Stimulated activated CD4-positive, alpha-beta T cell treated with anti-CD3 and anti-CD28 coated beads, Interleukin-12 subunit alpha, Interleukin-12 subunit beta, amount 100 ng/mL, for 48 hours (primary cell): ENCODE measurements at regions not wholly inside any gene's neighbourhood (a gene's known extent, or its start where the extent isn't known, plus 50 kb on each side); places are given as distances from the start of the nearest gene placed in this dataset.
"Not testable (repeated sequence)": the region's sequence is repeated elsewhere in the genome, so short reads cannot be mapped to it uniquely, and the experiment has no call there.

ENCODE experiments used
- DNase-seq, 3 donors: peaks; one replicate each; pipeline ENCODE4 v3.0.0-alpha.2; 2020; ENCODE audit warnings: low read depth in 2 of 3, low spot score in 1 of 3

DNA sequence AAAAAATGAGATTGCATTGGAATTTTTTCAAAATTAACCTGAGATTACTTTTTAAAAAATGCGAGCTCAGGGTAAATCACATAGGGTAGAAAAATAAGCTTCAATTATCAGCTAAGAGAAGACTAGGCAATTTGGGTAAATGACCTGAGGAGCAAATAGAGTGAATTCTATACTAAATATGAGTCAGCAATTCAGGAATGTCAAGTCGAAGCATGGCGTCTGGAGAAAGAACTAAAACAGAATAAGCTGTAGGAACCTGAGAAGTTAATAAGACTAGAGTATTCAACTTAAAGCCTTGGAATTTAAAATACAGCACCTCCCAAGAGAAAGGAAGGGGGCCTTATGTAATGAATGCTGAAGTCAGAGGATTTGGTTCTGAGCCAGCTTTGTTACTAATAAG, 487.0 kb downstream of the SUCLG1 start:
- DNase-seq: no peak

DNA sequence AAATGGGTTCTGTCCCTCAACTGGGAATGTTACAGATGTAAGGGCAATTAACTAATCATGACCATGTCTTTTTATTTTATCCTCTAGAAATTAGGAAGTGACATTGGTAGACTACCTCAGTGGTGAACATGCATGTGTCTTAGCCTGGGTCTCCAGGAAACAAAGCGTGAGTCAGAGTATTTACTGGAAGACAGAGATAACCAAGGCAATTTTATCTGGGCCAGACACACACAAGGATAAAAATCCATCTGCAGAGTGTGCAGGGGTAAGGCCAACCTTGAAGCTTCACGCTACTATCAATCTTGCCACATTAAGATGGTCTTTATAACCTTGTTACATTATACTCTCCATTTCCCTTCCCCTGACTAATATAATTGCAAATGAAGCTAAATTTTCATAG, 487.5 kb downstream of the SUCLG1 start:
- DNase-seq: no peak

DNA sequence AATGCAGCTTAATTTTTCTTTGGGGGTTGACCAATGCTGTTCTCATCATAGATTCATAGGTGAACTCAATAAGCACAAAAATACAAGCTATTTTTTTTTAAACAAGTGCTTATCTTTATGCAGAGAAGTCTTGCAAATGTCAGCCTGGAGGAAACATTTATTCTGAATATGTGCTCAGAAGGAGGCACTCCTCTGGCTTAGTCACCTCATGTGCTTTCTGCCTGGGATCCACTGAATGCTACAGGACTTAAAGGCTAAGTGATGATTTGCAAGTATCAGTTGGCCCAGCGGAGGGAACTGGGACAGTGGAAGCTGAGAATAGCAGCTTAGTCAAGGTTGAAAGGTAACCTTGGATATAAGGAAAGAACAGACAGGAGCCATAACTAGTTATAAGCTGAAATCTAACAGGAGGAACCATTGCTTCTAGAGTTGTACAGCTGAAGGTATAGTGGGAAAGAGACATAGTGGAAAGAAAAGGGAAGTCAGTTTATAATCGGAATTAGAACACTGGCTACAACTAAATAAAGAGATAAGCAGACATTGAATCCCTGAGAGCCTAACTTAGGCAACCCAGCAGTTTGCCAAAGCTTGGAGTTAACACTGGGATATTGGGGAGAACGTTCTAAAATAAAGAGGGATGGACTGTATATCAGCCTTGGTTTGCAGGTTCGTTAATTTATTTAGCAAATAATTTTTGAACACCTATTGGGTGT, 488.7 kb downstream of the SUCLG1 start:
- no peak for DNase-seq

DNA sequence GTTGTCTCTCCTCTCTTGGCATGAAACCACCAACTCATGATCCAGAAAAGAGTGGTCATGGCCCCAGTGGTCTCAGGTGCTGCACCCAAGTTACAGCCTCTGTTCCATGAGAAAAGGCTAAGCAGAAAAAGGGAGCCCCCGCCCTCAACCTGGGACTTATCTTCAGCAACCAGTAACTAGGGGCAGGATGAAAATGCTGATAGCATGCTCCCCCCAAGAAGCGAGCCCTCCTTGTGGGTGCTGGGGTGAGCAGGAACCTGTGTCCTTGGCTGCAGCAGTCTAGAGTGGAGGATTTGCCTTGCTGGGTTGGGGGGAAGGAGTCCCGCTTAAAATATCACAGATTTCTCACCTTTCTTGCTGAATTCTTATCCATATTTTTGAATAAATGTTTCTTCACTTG, 490.0 kb downstream of the SUCLG1 start:
- DNase-seq: no peak

DNA sequence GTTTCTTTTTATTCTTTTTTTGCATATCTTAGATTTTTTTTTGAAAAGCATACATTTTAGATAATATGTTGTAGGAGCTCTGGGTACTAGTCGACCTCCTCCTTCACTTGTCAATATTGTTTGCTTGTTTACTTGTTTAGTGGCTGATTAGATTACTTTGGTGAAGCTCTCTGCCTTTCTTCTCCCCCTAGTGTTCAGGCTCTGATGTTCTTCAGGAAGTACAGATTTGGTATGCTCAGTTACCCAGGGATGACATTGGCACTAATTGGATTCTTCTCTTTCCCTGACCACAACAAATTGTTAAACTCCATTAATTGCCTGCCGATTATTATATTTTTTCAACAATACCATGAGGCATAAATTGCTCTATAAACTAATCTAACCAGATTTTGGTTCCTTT, 491.2 kb downstream of the SUCLG1 start:
- DNase-seq: no peak

DNA sequence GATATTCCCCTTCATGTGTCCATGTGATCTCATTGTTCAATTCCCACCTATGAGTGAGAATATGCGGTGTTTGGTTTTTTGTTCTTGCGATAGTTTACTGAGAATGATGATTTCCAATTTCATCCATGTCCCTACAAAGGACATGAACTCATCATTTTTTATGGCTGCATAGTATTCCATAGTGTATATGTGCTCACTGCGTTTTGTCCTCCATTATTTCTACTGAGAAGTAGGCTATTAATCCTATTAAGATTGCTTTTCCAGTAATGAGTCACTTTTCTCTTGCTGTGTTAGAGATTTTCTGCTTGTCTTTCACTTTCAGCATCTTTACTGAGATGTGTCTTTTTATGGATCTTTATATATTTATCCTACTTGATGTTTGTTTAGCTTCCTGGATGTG, 492.1 kb downstream of the SUCLG1 start:
- DNase-seq: not testable (repeated sequence)

DNA sequence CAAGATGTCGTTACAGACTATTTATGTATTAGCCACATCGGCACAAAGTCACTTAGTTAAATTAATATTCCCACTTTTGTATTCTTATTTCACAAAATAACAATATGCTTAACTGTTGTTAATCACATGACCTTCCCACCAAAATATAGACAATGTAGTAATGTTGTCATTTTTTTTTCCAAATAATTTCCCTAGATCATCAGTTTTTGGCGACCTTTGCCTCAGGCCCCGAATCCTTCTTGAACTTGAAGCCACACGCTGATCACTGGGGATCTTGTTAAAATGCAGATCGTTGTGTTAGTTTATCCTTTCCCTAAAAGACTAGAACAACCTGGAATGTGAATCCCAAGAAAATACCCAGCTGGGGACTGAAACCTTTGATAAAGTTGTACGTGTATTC, 497.6 kb downstream of the SUCLG1 start:
- no peak for DNase-seq

DNA sequence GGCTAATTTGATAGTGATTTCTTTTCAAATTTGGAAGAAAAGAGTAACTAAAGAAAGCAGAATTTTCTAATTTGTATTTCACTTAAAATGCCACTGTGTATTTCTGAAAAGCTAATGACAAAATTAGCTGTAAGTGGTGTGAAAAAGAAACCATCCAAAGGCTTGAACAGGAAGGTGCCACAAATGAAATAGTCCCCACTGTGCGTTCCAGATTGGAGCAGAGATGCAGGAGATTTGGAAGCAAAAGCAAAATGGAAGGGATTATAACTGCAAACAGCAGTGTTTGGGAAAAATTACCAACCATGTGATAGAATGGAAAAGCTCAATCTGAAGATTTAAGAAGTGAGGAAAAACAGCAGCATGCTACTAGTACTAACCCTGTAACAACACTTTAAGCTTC, 498.7 kb downstream of the SUCLG1 start:
- no peak for DNase-seq

DNA sequence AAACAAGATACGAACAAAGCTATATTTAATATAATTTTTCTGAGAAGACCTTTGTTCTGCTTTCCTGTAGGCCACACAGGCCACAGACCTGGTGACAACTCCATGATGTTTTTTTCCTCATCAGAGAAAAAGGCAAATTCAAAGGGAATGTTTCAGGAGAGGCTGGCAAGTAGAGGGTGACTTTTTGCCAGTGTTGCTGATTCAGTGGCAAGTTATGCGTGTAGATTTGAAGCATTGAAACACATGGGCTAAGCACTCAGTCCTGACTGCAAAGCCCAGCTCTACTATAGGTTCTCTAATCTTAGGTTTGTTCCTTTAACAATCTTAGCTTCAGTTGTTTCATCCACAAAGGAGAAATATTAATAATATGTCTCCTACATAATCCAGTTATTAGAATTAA, 499.8 kb downstream of the SUCLG1 start:
- DNase-seq: no peak

DNA sequence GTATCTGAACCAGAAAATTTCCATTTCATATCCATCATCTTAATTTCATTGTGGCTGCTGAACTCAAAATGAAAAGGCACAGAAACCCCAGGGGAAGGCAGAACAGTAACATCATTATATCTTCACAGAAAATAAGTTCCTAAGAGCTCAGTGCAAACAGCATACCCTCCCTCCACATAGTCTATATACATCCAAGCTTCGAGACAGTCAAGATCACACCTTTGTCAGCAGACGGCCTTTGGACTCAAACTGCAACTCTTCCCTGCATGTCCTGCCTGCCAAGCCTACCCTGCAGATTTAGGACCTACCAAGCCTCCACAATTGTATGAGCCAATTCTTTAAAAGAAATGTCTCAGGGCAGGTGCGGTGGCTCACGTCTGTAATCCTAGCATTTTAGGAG, 502.1 kb downstream of the SUCLG1 start:
- DNase-seq: no peak

DNA sequence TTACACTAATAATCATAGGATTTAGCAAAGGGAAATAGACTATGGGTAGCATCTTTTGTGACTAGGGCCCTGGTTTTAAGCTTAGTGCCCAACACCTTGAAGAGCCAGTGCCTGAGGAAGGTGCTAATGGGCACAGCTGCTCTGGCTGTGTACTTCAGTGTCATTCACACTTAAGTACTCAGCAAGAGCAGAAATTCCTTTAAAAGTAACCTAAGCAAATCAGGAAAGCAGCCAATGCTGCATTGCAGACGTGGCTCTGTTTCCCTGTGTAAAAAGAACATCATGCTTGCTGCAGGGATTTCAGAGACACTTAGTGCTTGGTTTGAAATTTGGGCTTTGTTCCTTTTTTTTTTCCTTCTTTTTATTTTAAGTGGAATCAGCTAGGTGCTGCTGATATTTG, 505.4 kb downstream of the SUCLG1 start:
- no peak for DNase-seq

DNA sequence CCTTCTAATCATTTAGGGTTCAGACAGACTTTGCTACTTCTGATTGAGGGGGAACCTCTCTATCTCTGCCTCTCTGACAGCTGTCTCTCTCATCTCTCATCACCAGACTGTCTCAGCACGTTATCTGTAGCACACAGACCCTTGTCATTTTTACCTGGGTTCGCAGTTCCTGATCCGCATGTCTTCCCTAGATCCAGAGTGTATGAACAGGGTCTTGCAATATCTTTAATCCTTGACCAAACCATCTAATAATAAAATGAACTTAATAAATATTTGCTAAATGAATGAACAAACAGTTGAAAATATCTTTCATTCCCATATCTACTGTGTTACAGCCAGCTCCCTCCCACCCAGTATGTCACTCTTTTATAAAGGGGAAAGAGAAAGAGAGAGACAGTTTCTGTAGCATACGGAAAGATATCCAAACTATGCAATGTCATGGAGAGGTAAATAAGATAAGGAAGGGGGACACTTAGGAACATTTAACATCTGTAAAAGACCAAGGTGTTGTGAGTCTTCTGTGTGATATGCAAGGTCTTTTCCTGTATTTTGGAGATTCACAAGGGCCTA, 507.6 kb downstream of the SUCLG1 start:
- no peak for DNase-seq

DNA sequence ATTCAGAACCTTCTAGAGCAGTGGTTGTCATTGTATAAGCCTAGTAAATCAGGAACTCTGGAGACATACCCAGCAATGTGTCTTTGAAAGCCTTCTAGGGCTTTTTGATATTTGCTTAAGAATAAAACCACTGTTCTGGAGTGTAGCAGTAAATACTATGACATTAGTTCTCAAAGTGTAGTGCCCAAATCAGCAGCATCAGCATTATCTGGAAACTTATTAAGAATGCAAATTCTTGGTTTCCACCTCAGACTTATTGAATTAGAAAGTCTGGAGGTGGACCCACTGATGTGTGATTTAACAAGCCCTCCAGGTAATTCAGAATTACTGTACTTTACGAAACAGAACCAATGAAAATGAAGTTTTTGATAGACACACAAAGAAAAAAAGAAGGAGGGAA, 509.7 kb downstream of the SUCLG1 start:
- DNase-seq: no peak

DNA sequence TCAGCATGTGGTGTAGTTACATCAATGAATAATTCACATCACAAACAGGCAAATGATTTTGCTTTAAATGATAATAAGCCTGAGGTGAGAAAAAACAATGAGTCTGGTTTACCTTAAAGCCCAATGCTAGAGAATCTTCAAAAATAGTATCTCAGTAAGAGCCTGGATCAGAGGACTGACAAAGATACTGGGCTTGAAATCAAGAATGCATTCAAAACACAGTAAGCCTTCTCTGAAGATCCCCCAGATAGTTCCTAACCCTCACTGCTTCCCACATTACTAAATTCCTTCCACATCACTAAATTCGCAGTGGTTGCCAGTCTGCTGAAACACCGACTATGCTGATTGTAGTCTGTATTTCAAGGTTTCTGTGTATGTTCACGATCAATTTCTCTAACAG, 514.9 kb downstream of the SUCLG1 start:
- DNase-seq: no peak

DNA sequence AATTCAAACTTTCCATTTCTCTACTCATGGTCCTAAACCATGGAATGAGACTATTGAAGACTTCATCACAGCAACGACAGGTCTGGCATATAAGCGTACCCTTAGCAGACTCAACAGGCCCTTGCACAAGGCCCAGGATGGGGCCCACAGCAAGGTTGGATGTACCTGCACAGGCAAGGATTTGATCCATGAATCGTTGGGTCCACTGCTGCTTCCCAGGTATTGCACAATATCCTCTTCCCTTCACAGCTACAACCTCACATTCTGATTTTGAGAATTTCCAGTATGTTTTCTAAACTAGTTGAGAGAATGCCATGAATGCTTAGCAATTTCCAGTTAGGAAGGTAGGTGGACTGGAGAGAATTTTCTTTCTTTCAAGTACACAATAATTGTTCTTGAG, 515.8 kb downstream of the SUCLG1 start:
- no peak for DNase-seq

DNA sequence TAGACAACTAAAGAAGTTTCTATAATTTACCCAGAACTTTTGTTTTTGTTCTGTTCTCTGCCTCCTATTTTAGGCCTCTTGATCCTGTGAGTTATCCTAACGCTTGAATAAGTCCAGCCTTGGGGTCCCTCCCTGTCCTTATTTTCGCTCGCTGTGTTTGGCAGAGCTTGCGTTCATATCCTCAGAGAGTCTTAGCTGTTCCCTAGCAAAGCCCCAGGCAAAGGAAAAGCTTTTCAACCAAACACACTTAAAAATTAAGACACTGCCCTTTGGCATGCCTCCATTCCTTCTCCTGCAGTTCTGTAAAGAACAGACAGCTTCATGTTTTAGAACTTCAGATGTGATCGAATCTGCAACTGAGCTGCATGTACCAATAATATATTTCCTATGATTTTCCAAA, 517.2 kb downstream of the SUCLG1 start:
- DNase-seq: no peak

DNA sequence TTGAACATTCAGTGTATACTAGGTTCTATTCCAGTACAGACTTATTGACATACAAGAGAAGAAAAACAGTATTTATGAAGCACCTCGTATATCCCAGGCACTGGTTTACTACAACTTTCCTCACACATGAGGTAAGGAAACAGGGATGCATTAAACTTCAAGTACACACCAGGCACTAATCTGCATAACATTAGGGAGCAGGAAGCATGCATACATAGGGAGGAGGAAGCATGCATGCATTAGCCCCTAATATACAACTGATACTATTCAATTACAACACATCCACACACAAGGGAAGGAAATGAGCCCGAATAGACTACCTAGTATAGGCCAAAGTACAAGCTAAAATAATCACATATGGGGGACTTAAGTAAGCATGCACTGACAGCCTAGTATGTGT, 525.3 kb downstream of the SUCLG1 start:
- no peak for DNase-seq

DNA sequence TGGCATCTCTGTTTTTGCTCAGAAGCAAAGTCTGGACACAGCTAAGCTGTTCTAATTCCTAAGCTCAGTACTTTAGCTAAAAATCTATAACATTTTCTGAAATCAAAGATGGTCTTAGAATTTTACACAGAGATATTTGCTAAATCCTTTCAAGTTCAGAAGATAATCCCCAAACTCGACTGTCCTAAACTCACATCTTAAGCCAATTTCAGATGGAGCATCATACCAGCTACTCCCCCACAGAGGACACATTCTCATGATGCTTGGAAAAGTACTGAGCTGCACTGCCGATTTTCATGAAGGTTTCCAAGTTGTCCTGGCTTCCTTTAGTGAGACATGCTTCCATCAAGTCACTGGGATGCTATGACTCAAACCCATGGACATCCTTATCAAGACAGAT, 535.5 kb downstream of the SUCLG1 start:
- no peak for DNase-seq

DNA sequence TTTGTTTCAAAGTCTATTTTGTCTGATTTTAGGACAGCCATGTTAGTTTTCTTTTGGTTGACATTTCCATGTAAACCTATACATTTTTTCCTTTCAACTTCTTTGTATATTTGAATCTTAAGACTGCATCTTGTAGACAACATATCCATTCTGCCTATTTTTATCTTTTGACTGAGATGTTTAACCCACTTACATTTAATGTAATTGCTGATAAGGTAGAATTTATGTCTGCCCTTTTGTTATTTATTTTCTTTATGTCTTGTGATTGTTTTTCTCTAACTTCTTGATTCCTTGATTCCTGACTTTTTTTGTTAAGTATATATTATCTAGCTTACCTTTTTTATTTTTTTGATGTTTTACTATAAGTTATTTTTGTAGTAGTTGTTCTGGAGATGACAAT, 542.5 kb downstream of the SUCLG1 start:
- no peak for DNase-seq

DNA sequence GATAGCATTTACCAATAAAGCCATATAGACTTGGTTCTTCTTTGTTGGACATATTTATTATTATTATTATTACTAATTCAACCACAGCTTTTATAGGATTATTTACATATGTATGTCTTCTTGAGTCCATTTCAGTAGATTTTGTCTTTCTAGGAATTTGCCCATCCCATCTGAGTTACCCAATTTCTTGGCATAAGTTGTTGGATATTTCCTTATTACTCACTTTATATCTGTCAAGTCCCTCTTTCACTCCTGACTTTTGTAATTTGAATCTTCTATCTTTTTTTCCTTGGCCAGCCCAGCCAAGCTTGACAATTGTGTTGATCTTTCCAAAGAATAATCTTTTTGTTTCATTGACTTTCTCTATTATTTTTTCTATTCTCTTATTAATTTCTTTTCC, 543.7 kb downstream of the SUCLG1 start:
- no peak for DNase-seq

DNA sequence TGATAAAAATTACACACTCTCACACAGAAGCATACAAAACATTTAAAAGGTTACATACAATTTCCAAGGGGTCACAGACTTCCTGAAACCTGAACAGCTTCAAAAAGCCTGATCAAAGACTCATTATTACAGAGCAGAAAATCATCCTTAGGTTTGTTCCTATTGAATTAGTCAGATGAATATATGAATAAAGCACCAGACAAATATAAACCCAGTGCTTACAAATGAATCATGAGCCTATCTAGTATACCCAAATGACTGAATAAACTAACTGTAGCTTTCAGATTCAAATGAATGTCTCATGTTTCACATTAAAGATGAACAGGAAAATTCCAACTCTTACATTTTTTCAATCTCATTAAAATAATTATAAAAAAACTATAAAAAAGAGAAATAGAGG, 550.3 kb downstream of the SUCLG1 start:
- DNase-seq: no peak

DNA sequence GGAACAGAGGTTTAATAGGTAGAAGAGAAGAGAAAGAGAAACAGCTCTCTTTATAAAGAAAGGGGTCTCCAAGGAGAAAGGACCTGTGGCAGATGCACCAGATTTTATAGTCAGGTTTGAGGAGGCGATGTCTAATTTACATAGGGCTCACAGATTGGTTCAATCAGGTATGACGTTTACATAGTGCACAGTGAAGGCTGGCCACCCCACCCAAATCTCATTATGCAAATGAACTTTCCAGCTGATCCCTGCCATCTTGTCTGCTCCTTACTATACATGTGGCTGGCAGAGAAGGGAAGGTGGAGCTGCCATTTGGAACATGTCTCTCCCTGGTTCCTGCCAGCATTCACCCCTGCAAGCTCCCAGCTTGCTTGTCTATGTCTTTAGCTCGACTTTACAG, 557.8 kb downstream of the SUCLG1 start:
- no peak for DNase-seq

DNA sequence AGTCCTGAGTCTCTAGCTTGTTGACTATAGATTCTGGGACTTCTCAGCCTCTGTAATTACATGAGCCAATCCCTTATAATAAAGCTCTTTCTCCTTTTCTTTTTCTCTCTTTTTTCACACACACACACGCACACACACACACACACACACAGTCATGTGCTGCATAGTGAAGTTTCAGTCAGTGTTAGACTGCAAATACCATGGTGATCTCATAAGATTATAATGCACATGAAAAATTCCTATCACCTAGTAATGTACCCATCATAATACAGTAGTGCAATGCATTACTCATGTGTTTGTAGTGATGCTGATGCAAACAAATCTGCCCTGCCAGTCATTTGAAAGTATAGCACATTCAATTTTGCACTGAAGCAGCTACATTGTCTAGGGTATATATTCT, 558.2 kb downstream of the SUCLG1 start:
- DNase-seq: no peak
